GM12878 (cell line): ENCODE measurements at regions not wholly inside any gene's neighbourhood (a gene's known extent, or its start where the extent isn't known, plus 50 kb on each side); places are given as distances from the start of the nearest gene placed in this dataset.
A peak's percentile ranks its signal among the peaks of the same experiment; 100 is the strongest.

Experiments
- ATAC-seq: fragments of 200-7000 bp; cut with Tn5 transposase; 3 replicates; pipeline ENCODE4 v1.9.1; 2020; ENCODE audit warnings: mild to moderate bottlenecking, moderate library complexity
- BruUV-seq: library from RNA; stranded (reverse); fragments of 400-500 nt; replicated peaks from 2 replicates; lab custom pipeline; 2021; lab: Mats Ljungman, UMichigan
- CTCF ChIA-PET: fragments of 300-600 bp; sonication (Branson Sonifier 250); formaldehyde crosslinking; extraction: SDS; loops from one replicate; lab custom pipeline; 2021; ENCODE audit warnings: inconsistent platforms; lab: Yijun Ruan, JAX
- POLR2A ChIA-PET: fragments of 350-600 bp; formaldehyde crosslinking; extraction: SDS; loops from one replicate; lab custom pipeline; 2021; ENCODE audit warnings: inconsistent platforms; lab: Charles Lee
- RAD21 ChIA-PET: fragments of 300-600 bp; sonication (Branson Sonifier 250); formaldehyde crosslinking; loops from one replicate; lab custom pipeline; 2023; ENCODE audit warnings: antibody characterized with exemption; ENCODE audit not compliant: unreplicated experiment; lab: Charles Lee
- SMC1A ChIA-PET: fragments of 300-600 bp; sonication (Branson Sonifier 250); formaldehyde crosslinking; loops from one replicate; lab custom pipeline; 2023; ENCODE audit not compliant: unreplicated experiment, uncharacterized antibody; lab: Charles Lee
- DNase-seq: peaks from one replicate; pipeline ENCODE4 v3.0.0-alpha.2; 2011; ENCODE audit warnings: low read depth, low spot score
- FAIRE-seq: peaks from 3 replicates; lab custom pipeline; 2011; peaks lifted over from hg19 to GRCh38; lab: Jason Lieb, UNC
- H2AFZ ChIP-seq: 2 replicates; pipeline ENCODE4 v1.6.0; 2011; ENCODE audit warnings: low read depth, low read length, control low read depth; ENCODE audit not compliant: control insufficient read depth
- H3K27ac ChIP-seq: 2 replicates; pipeline ENCODE4 v1.5.1; 2011; ENCODE audit warnings: control low read depth; ENCODE audit not compliant: control insufficient read depth, insufficient read depth
- H3K27me3 ChIP-seq, 2 experiments: replicated peaks in 1 of 2; 2 replicates each; pipeline versions ENCODE4 v1.6.0 to v1.6.1; 2011; ENCODE audit warnings: low read length in 1 of 2; ENCODE audit not compliant: control insufficient read depth in 2 of 2, insufficient read depth in 2 of 2
- H3K36me3 ChIP-seq, 2 experiments: 2 replicates each; pipeline ENCODE4 v1.5.1; 2011; ENCODE audit warnings: low read length in 1 of 2; ENCODE audit not compliant: control insufficient read depth in 2 of 2, insufficient read depth in 2 of 2
- H3K4me1 ChIP-seq: 2 replicates; pipeline ENCODE4 v1.6.1; 2011; ENCODE audit warnings: mild to moderate bottlenecking, low read length, moderate library complexity, mixed read lengths; ENCODE audit not compliant: control insufficient read depth, insufficient read depth
- H3K4me2 ChIP-seq: 2 replicates; pipeline ENCODE4 v1.6.0; 2011; ENCODE audit warnings: control low read depth; ENCODE audit not compliant: control insufficient read depth, insufficient read depth
- H3K4me3 ChIP-seq: fragments of 200-600 bp; sonication (generic); 2 replicates; pipeline ENCODE4 v1.5.1; 2016
- H3K79me2 ChIP-seq: 2 replicates; pipeline ENCODE4 v1.6.0; 2011; ENCODE audit warnings: low read length; ENCODE audit not compliant: control insufficient read depth, insufficient read depth
- H3K9ac ChIP-seq: 2 replicates; pipeline ENCODE4 v1.8.0; 2011; ENCODE audit warnings: low read length, control low read depth, mixed read lengths; ENCODE audit not compliant: control insufficient read depth, insufficient read depth
- H3K9me3 ChIP-seq: replicated peaks from 3 replicates; pipeline ENCODE4 v1.5.1; 2011; ENCODE audit warnings: mild to moderate bottlenecking, low read length; ENCODE audit not compliant: control insufficient read depth, insufficient read depth
- H4K20me1 ChIP-seq: 2 replicates; pipeline ENCODE4 v1.6.0; 2011; ENCODE audit not compliant: control insufficient read depth, insufficient read depth
- BCL11A ChIP-seq: IDR thresholded peaks from 2 replicates; pipeline ENCODE4 v1.6.1; 2011; ENCODE audit warnings: low read depth, low read length
- BHLHE40 ChIP-seq, 2 experiments: fragments of 450-650 bp in 1 of 2; IDR thresholded peaks; 2 replicates each; pipeline ENCODE4 v1.6.1; 2011 to 2017; ENCODE audit warnings: low read depth in 2 of 2, borderline replicate concordance in 1 of 2, improper control_type of control experiment in 1 of 2, low read length in 1 of 2, mild to moderate bottlenecking in 1 of 2
- BMI1 ChIP-seq: fragments of 450-650 bp; IDR thresholded peaks from 2 replicates; pipeline ENCODE4 v1.6.1; 2016; ENCODE audit warnings: mild to moderate bottlenecking, moderate library complexity, borderline replicate concordance
- CEBPB ChIP-seq, 2 experiments: fragments of 150-350 bp in 1 of 2; IDR thresholded peaks; 2 replicates each; pipeline ENCODE4 v1.6.1; 2012 to 2014; ENCODE audit warnings: low read depth in 2 of 2, low read length in 2 of 2, borderline replicate concordance in 1 of 2, inconsistent platforms in 1 of 2
- CHD1 ChIP-seq: IDR thresholded peaks from 2 replicates; pipeline ENCODE4 v1.6.1; 2012; ENCODE audit warnings: low read depth, low read length, improper control_type of control experiment
- IKZF1 ChIP-seq: fragments of 450-650 bp; conservative IDR thresholded peaks from 2 replicates; pipeline ENCODE4 v1.6.1; 2017; ENCODE audit warnings: antibody characterized with exemption, mild to moderate bottlenecking
- MEF2B ChIP-seq: fragments of 450-650 bp; IDR thresholded peaks from 2 replicates; pipeline ENCODE4 v1.6.1; 2018; ENCODE audit warnings: mild to moderate bottlenecking, moderate library complexity; ENCODE audit not compliant: partially characterized antibody, poor library complexity, severe bottlenecking
- MTA2 ChIP-seq: fragments of 450-650 bp; IDR thresholded peaks from 2 replicates; pipeline ENCODE4 v1.6.1; 2016; ENCODE audit warnings: low read depth, mild to moderate bottlenecking, moderate library complexity
- NFYA ChIP-seq: IDR thresholded peaks from 2 replicates; pipeline ENCODE4 v1.6.1; 2011; ENCODE audit warnings: low read depth, mild to moderate bottlenecking, low read length, improper control_type of control experiment, borderline replicate concordance
- NR2F1 ChIP-seq: fragments of 450-650 bp; conservative IDR thresholded peaks from 2 replicates; pipeline ENCODE4 v1.6.1; 2017; ENCODE audit warnings: mild to moderate bottlenecking
- SIN3A ChIP-seq: IDR thresholded peaks from 2 replicates; pipeline ENCODE4 v1.6.1; 2012; ENCODE audit warnings: low read depth, low read length, improper control_type of control experiment
- SMARCA5 ChIP-seq: fragments of 450-650 bp; IDR thresholded peaks from 2 replicates; pipeline ENCODE4 v1.6.1; 2017; ENCODE audit warnings: mild to moderate bottlenecking
- SREBF2 ChIP-seq: IDR thresholded peaks from 2 replicates; pipeline ENCODE4 v1.6.1; 2012; ENCODE audit warnings: mild to moderate bottlenecking, low read length
- in situ Hi-C: fragments of 300-500 bp; cut with MboI; formaldehyde crosslinking; loops from 9 replicates; pipeline ENCODE4 v1.14.3; 2018; ENCODE audit warnings: mixed read lengths
- intact Hi-C: fragments of 100-400 bp; cut with micrococcal nuclease; formaldehyde crosslinking; loops from one replicate; pipeline ENCODE4 v1.14.2; 2022; ENCODE audit not compliant: unreplicated experiment
- TF ChIP-seq, protein P1 (sequence below): fragments of 450-650 bp; IDR thresholded peaks from 2 replicates; pipeline ENCODE4 v1.6.1; 2016; ENCODE audit warnings: mild to moderate bottlenecking, moderate library complexity, borderline replicate concordance
- TF ChIP-seq, protein P2 (sequence below): fragments of 450-650 bp; IDR thresholded peaks from 2 replicates; pipeline ENCODE4 v1.6.1; 2018; ENCODE audit warnings: mild to moderate bottlenecking, low read depth, moderate library complexity; ENCODE audit not compliant: partially characterized antibody
- TF ChIP-seq, protein P3 (sequence below): IDR thresholded peaks from 2 replicates; pipeline ENCODE4 v1.6.1; 2011; ENCODE audit warnings: borderline replicate concordance, low read depth, mild to moderate bottlenecking, moderate library complexity, low read length; ENCODE audit not compliant: insufficient read depth, poor library complexity, severe bottlenecking

DNA sequence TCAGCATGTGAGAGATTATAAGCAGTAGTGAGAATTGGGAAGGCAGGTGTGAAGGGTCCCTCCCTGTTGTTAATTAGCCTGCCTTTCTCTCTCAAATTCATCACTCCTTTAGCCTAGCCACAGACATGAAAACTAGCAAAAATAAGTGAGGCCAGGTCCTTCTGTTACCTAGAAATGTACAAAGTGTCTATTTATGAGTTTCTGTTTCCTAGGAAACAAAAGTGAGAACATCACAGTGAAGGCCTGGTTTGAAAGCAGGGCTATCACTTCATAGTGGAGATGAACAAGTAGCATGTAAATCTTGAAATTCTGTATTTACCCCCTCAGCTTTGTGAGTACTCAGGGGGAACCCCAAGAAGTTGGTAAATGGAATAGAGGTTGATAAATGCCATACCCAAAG is 78.2 kb upstream of the UMPS start:
- Histone ChIP-seq H3K79me2 (no peaks in the 10 kb centered on the region), H3K9me3 (no peaks in the 10 kb centered on the region), H3K27ac (peak overlapping the region; percentile 49), H3K4me3 (no peak overlapping the region), H3K36me3 (no peaks in the 10 kb centered on the region), H3K27me3 (no peaks in the 10 kb centered on the region), H3K4me2 (0 out of 2 replicates have a peak overlapping the region, but pooled peaks have one; percentile 13), H4K20me1 (no peaks in the 10 kb centered on the region), H2AFZ (peak overlapping the region; percentile 10; the same call in 1 of the 2 replicates), H3K9ac (no peak overlapping the region), H3K4me1 (peaks cover 34% of the 10 kb centered on the region)
- BruUV-seq, result no TSS peak
- intact Hi-C loops (loop anchor here (5.0 kb wide), 1 partner anchor 65 kb away; no protein-coding TSS in a partner anchor), in situ Hi-C loops (no loop called here)
- ChIA-PET CTCF (interaction anchor here (0.7 to 4.3 kb wide), 14 partner anchors 12 to 93 kb away, joined by 3 to 25 read pairs (median 7); no protein-coding TSS in a partner anchor), SMC1A (interaction anchor here (0.7 to 6.2 kb wide), 16 partner anchors 8 to 93 kb away, joined by 3 to 55 read pairs (median 10); no protein-coding TSS in a partner anchor), RAD21 (interaction anchor here (0.6 to 5.8 kb wide), 16 partner anchors 8 to 86 kb away, joined by 3 to 59 read pairs (median 4); no protein-coding TSS in a partner anchor), POLR2A (interaction anchor here (0.8 to 4.2 kb wide), 6 partner anchors 11 to 81 kb away, joined by 3 to 25 read pairs (median 5); no protein-coding TSS in a partner anchor)
- ATAC-seq, result peak; percentile 59
- peak; percentile 56 for FAIRE-seq
- DNase-seq, result no peak
- TF ChIP-seq MEF2B (peak; percentile 14), SREBF2 (no peak), CEBPB (IDR thresholded peaks at IDR 0.05; ENCODE audit: borderline replicate concordance in 1 of 2, low read depth in 2 of 2, low read length in 2 of 2) (no peak), IKZF1 (peak; percentile 52; the same call in 1 of the 2 replicates), BCL11A (peak; percentile 27; the same call in 1 of the 2 replicates), BMI1 (no peak; the same call in 1 of the 2 replicates), BHLHE40 (IDR thresholded peaks at IDR 0.05; ENCODE audit: borderline replicate concordance in 1 of 2, low read depth in 2 of 2, low read length in 1 of 2) (peak in 1 of 2 experiments; percentile 40; a peak in 1 of 4 replicates), MTA2 (peak; percentile 82), NR2F1 (no peak), NFYA (no peak), SMARCA5 (0 out of 2 replicates have a peak, but pooled peaks have one; percentile 2), CHD1 (no peak), SIN3A (no peak)
- TF ChIP-seq, protein P1, sequence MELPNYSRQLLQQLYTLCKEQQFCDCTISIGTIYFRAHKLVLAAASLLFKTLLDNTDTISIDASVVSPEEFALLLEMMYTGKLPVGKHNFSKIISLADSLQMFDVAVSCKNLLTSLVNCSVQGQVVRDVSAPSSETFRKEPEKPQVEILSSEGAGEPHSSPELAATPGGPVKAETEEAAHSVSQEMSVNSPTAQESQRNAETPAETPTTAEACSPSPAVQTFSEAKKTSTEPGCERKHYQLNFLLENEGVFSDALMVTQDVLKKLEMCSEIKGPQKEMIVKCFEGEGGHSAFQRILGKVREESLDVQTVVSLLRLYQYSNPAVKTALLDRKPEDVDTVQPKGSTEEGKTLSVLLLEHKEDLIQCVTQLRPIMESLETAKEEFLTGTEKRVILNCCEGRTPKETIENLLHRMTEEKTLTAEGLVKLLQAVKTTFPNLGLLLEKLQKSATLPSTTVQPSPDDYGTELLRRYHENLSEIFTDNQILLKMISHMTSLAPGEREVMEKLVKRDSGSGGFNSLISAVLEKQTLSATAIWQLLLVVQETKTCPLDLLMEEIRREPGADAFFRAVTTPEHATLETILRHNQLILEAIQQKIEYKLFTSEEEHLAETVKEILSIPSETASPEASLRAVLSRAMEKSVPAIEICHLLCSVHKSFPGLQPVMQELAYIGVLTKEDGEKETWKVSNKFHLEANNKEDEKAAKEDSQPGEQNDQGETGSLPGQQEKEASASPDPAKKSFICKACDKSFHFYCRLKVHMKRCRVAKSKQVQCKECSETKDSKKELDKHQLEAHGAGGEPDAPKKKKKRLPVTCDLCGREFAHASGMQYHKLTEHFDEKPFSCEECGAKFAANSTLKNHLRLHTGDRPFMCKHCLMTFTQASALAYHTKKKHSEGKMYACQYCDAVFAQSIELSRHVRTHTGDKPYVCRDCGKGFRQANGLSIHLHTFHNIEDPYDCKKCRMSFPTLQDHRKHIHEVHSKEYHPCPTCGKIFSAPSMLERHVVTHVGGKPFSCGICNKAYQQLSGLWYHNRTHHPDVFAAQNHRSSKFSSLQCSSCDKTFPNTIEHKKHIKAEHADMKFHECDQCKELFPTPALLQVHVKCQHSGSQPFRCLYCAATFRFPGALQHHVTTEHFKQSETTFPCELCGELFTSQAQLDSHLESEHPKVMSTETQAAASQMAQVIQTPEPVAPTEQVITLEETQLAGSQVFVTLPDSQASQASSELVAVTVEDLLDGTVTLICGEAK, result no peak
- TF ChIP-seq, protein P2, sequence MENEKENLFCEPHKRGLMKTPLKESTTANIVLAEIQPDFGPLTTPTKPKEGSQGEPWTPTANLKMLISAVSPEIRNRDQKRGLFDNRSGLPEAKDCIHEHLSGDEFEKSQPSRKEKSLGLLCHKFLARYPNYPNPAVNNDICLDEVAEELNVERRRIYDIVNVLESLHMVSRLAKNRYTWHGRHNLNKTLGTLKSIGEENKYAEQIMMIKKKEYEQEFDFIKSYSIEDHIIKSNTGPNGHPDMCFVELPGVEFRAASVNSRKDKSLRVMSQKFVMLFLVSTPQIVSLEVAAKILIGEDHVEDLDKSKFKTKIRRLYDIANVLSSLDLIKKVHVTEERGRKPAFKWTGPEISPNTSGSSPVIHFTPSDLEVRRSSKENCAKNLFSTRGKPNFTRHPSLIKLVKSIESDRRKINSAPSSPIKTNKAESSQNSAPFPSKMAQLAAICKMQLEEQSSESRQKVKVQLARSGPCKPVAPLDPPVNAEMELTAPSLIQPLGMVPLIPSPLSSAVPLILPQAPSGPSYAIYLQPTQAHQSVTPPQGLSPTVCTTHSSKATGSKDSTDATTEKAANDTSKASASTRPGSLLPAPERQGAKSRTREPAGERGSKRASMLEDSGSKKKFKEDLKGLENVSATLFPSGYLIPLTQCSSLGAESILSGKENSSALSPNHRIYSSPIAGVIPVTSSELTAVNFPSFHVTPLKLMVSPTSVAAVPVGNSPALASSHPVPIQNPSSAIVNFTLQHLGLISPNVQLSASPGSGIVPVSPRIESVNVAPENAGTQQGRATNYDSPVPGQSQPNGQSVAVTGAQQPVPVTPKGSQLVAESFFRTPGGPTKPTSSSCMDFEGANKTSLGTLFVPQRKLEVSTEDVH, result no peak
- TF ChIP-seq, protein P3, sequence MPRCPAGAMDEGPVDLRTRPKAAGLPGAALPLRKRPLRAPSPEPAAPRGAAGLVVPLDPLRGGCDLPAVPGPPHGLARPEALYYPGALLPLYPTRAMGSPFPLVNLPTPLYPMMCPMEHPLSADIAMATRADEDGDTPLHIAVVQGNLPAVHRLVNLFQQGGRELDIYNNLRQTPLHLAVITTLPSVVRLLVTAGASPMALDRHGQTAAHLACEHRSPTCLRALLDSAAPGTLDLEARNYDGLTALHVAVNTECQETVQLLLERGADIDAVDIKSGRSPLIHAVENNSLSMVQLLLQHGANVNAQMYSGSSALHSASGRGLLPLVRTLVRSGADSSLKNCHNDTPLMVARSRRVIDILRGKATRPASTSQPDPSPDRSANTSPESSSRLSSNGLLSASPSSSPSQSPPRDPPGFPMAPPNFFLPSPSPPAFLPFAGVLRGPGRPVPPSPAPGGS, result no peak
